Stimulated activated CD4-positive, alpha-beta T cell treated with anti-CD3 and anti-CD28 coated beads, Interleukin-12 subunit alpha, Interleukin-12 subunit beta, amount 100 ng/mL, for 24 hours (primary cell): ENCODE measurements at regions not wholly inside any gene's neighbourhood (a gene's known extent, or its start where the extent isn't known, plus 50 kb on each side); places are given as distances from the start of the nearest gene placed in this dataset.
"Not testable (repeated sequence)": the region's sequence is repeated elsewhere in the genome, so short reads cannot be mapped to it uniquely, and the experiment has no call there.

Experiments
- DNase-seq, 2 experiments: peaks; one replicate each; pipeline ENCODE4 v3.0.0-alpha.2; 2020; ENCODE audit warnings: low read depth in 2 of 2

DNA sequence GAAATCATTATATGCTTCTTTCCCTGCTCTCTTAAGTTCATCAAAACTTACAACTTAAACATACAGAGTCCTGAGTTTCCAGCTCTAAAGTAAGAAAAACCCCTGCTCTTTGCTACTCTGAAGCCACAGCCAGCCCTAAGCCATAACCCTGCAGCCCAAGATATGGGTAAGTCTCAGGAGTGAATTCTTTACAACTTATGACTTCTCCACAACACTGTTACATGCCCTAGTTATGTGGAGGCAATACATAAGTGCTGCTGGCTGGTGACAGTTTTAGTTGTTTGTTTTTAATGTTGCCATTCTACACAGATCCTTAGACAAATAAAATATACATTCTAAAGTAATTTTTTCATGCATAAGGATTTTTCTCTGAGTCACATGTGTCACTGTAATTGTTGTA lies 100.2 kb downstream of the FBXO8 start:
- DNase-seq = no peak

GRCh38 chr4:174181827-174182226 lies 101.6 kb downstream of the FBXO8 start:
- DNase-seq = no peak

GRCh38 chr4:174177536-174177935 lies 105.9 kb downstream of the FBXO8 start:
- no peak for DNase-seq

GRCh38 chr4:174175836-174176235 lies 107.6 kb downstream of the FBXO8 start:
- DNase-seq = not testable (repeated sequence)

- DNase-seq = no peak
Measured at GRCh38 chr4:174173360-174173759, 110.1 kb downstream of the FBXO8 start.

- no peak for DNase-seq
Measured at GRCh38 chr4:174172274-174172673, 111.2 kb downstream of the FBXO8 start.

- DNase-seq = no peak
Measured at GRCh38 chr4:174170906-174171305, 112.6 kb downstream of the FBXO8 start.

DNA sequence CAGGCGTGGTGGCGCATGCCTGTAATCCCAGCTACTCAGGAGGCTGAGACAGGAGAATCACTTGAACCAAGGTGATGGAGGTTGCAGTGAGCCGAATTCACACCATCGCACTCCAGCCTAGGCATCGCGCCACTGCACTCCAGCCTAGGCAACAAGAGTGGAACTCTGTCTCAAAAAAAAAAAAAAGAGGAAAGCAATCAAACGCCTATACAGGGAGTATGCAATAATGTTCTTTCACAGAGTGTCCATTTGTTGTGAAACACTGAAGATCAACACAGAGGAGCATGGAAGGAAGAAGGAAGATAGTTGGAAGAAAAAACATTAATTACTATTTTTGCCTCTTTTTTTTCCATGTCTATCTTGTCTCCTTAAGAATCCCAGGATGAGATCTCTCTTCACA lies 113.4 kb downstream of the FBXO8 start:
- no peak for DNase-seq

DNA sequence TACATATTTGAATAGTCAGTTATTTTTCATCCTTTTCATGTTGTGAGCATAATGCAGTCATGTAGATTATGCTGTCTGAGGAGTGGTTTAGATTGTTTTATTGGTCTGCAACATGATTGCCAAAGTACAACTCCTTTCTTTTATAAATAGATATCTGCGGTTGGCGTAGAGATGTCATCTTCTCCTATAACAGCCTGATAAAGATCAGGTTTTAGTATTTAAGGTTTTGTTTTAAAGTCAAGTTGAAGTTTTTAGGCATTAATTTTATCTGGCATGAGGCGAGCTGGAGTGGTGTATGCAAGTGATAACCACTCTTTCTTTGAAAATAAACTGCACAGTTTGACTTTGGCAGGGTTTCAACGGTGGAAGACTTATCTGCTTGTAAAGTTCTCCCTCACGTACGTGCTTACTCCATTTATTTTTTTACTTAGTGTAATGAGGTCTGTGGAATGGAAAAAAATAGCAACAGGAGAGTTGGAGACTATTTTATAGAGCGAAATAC lies 126.3 kb downstream of the FBXO8 start:
- no peak for DNase-seq

DNA sequence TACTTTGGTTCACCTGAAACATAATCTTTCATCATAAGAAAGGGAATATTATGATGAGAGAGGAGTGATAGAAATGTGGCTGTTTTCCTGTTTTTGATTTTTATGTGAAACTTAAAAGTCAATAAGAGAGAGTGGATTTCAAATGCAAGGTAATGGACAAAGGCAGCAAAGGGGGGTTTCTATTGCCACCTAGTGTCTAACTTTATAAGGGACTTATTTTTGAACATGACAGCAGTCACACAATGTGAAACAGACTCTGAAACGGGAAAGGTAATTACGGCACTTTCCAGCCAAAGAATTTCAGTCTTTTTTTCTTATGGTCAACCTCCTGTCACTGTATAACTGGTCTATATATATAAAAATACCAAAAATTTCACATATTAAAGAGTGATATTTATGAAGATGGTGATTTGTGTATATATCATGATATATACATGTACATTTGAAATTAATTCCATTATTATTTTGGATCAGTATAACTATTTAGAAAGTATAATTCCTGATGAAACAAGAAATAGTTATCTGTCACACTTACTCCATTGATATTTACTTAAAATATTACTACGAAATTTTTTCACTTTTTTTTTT lies 127.1 kb downstream of the FBXO8 start:
- DNase-seq = no peak

- no peak for DNase-seq
Measured at GRCh38 chr4:174154215-174154854, 129.1 kb downstream of the FBXO8 start.

DNA sequence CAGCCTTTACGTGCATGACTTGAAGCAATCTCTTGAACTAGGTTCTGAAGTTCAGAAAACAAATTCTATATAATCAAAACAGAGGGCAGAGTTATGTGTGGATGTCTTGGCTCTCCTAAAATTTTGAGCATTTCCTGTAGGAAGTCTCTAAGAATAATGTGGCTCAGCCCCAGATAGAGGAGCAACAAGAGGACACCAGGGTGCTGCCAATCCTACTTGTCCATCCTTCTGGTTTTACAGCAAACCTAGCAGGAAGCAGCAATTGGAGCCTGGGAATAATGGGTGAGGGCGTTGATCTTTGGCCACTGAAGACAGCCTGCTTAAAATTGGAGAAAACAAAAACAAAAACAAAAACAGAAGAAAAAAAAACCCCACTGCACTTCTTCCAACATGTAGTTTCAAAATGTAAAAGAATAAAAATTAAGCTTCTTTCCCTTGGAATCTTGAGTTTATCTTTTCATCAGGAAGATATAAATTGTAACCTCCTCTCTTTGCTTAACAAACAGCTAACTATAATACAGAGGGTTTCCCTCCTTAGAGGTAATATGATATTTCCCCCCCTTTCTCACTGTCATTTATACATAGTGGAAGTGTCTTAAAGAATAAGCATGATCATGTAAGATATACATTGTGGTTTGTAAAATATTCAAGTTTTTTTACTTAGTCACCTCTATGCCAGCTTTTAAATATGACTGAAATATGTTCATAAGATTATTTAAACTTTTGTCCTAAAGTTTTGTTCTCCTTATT lies 130.6 kb downstream of the FBXO8 start:
- DNase-seq = no peak

DNA sequence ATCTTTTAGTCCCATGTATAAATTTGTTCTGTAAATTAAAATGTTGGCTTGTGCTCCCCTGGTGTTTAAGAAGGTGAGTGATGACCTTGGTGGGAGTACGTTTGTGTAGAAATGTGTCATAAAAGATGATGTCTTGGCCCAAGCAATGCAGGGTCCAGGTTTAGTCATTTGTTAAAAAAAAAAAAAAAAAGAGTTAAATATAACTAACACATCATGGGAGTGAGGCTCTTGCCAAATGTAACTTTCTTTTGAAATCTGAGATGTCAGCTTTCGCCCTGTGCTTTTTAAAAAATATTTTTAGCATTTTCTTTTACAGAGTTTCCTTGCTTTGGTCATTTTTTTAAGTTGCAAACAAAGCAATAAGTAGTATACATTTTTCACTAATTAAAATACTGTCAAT lies 135.6 kb downstream of the FBXO8 start:
- no peak for DNase-seq

DNA sequence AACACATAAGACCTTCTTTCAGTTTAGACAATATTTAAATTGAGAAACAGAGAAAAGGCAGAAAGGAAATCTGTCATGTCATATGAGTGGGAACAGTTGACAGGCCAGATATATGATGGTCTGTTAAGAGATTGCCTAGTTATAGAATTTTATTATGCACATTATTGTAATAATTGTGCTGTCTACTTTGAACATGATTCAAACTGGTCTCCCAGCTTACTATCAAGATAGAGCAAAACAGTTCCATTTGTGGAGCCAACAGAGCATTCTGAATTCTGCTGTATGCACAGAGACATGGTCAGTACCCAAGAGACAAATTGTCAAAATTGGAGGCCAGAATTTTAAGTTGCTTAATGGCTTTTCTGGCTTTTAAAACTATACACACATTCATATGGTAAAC lies 139.4 kb downstream of the FBXO8 start:
- DNase-seq = no peak

GRCh38 chr4:174141876-174142275 lies 141.6 kb downstream of the FBXO8 start:
- DNase-seq = no peak

- DNase-seq = no peak
Measured at GRCh38 chr4:174138616-174139015, 144.9 kb downstream of the FBXO8 start.

GRCh38 chr4:174137698-174138097 lies 145.8 kb downstream of the FBXO8 start:
- DNase-seq = no peak

GRCh38 chr4:174135936-174136406 lies 147.5 kb downstream of the FBXO8 start:
- no peak for DNase-seq

DNA sequence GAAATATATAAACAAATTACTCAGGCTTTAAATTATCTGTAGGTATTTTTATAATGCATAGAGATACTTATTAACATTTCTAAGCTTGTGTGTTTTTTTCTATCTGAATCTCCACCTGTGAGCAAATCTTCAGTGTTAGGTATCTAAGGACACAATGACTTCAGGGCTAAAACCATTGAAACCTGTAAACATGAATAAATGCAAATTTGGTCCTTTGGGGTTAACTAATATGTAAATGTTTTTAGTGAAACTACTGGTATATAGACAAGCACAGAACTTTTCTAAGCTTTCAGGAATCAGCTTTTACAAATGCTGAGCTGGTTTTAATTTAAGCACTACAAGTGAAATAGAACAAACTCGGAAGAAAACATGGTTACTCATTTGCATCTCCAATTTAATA lies 147.9 kb downstream of the FBXO8 start:
- DNase-seq = no peak

DNA sequence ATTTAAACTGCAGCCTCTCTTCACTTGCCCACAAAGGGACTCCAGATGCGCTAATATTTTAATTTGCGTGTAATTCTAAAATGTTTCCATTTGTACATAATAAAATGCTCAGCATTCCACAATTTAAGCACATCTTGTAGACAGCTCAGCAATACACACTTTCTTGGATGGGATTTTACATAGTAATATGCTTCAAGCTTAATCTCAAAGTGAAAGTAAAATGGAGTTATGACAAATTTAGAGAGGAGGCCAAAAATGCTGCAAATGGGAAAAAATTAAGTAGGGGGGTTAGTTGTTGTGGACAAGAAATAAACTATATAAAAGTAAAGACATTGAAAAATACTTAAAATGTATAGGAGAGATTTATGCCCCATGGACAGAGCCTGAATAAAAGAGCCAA lies 149.1 kb downstream of the FBXO8 start:
- no peak for DNase-seq

- DNase-seq = no peak
Measured at GRCh38 chr4:174133551-174133950, 149.9 kb downstream of the FBXO8 start.

GRCh38 chr4:174131901-174132300 lies 151.6 kb downstream of the FBXO8 start:
- no peak for DNase-seq

DNA sequence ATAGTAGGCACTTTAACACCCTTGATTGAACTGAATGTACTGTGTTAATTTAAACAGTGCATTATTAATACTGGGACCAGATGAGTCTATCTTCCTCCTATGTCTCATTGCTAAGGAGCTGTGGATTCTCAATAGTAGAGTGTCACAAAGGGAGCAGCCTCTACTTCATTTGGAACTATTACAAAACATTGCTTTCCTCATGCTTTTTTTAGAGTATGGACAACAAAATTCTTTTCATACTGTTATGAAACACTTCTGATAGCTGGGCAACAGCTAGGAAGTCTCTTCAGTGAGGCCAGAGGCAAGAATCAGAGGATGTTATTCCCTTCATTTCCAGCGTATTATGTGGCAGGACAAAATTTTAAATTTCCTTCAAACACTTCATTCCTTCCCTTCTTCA lies 160.8 kb downstream of the FBXO8 start:
- no peak for DNase-seq
